22Rv1 (cell line): ENCODE measurements at regions not wholly inside any gene's neighbourhood (a gene's known extent, or its start where the extent isn't known, plus 50 kb on each side); places are given as distances from the start of the nearest gene placed in this dataset.

Source experiments
- H3K27ac ChIP-seq: fragments of 450-650 bp; 2 replicates; pipeline ENCODE4 v1.5.1; 2017
- ZFX ChIP-seq: fragments of 450-650 bp; IDR thresholded peaks from 2 replicates; pipeline ENCODE4 v1.6.1; 2017; ENCODE audit warnings: antibody characterized with exemption, borderline replicate concordance
- TF ChIP-seq, protein P1 (sequence below): fragments of 450-650 bp; IDR thresholded peaks from 2 replicates; pipeline ENCODE4 v1.5.1; 2017; ENCODE audit warnings: mild to moderate bottlenecking

DNA sequence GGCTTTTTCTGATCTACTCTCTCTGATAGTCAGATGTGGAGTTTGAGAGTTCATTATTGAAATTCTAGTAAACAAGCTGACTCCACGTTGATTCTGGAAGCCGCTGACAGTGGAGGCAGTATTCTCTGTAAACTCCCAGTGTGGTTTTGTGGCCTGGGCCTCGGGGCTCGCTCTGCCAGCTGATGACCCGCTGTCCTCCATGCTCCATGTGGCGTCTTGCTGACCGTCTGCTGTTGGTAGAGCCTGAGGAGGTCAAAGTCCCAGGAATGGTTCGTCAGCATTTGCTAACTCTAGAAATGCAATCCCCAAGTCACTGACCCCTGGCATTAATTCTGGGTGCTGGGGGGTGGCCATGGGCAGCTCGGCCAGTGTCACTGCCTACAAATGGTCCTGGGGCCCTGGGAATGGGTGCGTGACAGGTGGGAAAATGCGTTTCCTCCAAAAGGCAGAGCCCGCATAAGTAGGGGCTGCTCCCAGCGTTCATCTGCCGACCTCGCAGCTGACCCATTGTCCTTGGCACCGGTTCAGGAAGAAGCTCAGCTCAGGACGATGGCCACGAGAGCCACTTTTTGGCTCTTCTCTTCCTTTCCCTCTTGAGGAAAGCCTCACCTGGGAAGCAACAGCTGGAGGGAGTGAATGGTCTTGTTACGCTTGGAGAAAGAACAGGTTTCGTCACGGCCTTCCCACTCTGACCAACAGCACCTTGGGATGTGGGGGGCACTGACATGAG is 55.1 kb downstream of the MRPL36 start:
- H3K27ac ChIP-seq = no peak overlapping the region
- TF ChIP-seq, protein P1, sequence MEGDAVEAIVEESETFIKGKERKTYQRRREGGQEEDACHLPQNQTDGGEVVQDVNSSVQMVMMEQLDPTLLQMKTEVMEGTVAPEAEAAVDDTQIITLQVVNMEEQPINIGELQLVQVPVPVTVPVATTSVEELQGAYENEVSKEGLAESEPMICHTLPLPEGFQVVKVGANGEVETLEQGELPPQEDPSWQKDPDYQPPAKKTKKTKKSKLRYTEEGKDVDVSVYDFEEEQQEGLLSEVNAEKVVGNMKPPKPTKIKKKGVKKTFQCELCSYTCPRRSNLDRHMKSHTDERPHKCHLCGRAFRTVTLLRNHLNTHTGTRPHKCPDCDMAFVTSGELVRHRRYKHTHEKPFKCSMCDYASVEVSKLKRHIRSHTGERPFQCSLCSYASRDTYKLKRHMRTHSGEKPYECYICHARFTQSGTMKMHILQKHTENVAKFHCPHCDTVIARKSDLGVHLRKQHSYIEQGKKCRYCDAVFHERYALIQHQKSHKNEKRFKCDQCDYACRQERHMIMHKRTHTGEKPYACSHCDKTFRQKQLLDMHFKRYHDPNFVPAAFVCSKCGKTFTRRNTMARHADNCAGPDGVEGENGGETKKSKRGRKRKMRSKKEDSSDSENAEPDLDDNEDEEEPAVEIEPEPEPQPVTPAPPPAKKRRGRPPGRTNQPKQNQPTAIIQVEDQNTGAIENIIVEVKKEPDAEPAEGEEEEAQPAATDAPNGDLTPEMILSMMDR = no peak
- no peak for TF ChIP-seq ZFX

DNA sequence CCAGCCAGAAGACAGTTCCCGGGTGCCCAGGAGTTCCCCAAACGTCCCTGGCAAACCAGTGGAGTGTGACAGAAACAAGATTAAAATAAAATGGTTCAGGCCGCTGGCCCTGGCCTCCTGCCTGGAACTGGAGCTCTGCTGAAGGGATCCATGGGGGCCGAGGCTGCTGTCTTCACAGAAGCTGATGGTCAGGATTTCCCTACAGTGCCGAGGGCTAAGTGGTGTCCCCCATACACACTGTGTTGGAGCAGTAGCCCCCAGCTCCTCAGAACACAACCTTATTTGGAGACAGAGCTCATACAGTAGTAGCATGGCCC is 55.9 kb downstream of the MRPL36 start:
- no peak overlapping the region for H3K27ac ChIP-seq

DNA sequence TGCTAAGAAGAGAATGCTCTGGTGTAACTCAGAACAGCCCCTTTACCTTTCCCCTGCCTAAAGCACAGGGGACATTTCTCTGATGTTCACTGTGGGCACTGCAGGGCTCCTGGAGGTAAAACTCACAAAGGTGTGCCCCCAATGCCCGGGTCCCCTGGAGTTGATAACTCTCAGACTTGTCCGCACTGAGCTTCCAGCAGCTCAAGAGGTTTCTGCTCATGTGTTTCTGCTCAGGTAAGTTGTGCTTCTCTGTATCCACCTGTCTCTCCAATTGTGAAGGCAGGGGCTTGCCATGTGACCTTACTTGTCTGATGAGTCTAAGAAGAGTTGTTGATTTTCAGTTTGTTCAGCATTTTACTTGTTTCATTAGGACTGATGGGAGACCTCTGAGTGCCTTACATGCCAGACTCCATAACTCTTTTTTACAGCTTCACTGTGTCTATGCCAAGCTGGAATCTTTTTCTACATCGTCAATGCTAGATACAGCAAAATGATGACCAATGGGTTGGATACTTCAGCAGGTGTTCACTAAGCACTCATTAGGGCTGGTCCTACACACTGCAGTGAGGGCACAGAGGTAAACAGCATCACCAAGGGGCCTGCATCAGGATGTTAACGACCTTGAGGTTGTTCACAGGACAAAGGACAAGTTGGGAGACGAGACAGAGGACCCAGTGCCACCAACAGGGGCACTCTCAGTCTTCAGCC is 56.4 kb downstream of the MRPL36 start:
- TF ChIP-seq, protein P1 = no peak
- no peak for TF ChIP-seq ZFX
- no peak overlapping the region for H3K27ac ChIP-seq

More for the DNA sequence above, 55.9 kb downstream of the MRPL36 start:
- no peak for TF ChIP-seq ZFX
- TF ChIP-seq, protein P1 = no peak

DNA sequence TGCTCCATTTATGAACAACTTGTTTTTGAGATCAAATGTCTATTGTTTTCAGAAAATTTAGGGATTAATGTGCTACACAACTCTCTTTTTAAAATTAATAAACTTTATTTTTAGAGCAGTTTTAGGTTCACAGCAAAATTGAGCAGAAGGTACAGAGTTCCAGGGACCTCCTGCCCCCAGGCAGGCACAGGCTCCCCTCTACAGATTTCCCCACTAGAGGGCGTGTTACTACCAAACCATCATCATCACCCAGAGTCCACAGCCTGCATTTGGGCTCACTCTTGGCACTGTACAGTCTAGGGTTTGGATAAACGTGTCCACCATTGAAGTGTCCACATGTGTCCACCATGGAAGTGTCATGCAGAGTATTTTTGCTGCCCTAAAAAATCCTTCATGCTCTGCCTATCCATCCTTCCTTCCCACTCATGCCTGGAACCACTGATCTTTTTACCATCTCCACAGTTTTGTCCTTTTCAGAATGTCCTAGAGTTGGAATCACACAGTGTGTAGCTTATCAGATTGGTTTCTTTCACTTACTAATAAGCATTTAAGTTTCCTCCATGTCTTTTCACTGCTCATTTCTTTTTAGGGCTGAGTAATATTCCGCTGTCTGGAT is 61.7 kb downstream of the MRPL36 start:
- TF ChIP-seq ZFX = no peak
- TF ChIP-seq, protein P1 = peak; percentile 70
- no peak overlapping the region for H3K27ac ChIP-seq

DNA sequence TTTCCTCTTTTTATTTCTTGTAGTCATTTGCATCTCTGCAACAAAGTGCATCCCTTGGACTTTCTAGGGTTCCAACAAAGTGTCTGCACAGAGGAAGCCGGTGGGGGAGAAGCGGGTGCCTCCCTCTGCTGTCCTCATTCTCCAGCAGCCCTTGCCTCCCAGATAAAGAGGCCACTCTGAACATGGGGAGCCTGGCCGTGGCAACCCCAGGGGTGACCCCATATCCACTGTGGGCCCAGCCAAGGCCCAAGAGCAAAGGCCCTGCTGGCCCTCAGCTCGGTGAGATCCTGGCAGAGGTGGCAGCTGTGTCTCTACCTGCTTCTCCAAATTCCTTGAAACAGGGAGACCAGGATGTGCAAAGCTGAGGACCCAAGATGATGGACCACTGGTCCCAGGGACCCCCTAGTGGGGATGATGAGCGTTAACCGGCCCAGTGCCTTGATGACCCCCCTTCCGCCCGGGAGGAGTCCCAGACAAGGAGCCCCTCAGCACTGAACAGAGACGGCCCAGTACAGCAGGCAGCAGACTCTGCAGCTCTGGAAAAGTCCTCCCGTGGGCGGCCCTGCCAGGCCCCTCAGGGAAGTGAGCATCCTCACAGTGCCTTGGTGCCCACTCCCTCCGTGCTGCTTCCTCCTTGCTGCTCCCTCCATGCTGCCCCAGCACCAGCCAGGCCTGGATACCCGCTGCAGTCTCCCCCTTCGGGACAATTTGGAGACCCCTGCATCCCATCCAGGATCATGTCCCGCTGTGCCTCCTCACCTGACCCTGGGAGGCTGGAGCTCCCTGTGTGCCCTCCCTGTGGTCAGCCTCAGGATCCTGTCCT is 62.5 kb downstream of the MRPL36 start:
- no peak for TF ChIP-seq ZFX
- no peak overlapping the region for H3K27ac ChIP-seq

DNA sequence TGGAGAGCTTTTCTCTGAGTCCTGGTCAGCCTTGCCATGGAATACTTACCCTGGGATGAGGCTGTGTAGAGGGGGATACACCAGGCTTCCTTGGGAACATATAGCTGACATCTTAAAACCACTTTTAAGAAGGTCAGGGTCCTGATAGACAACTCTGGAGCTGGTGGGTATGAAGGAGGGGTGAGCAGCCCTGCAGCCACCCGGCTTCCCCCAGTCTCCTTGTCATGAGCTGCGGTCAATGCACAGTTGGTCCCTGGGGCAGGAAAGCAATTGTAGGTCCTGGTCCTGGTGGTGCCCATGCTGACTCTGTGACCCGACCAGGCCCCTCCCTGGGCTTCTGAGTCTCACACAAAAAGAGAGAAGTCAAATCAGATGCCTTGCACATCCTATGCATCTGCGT is 63.6 kb downstream of the MRPL36 start:
- TF ChIP-seq, protein P1 = no peak
- no peak for TF ChIP-seq ZFX
- no peak overlapping the region for H3K27ac ChIP-seq

DNA sequence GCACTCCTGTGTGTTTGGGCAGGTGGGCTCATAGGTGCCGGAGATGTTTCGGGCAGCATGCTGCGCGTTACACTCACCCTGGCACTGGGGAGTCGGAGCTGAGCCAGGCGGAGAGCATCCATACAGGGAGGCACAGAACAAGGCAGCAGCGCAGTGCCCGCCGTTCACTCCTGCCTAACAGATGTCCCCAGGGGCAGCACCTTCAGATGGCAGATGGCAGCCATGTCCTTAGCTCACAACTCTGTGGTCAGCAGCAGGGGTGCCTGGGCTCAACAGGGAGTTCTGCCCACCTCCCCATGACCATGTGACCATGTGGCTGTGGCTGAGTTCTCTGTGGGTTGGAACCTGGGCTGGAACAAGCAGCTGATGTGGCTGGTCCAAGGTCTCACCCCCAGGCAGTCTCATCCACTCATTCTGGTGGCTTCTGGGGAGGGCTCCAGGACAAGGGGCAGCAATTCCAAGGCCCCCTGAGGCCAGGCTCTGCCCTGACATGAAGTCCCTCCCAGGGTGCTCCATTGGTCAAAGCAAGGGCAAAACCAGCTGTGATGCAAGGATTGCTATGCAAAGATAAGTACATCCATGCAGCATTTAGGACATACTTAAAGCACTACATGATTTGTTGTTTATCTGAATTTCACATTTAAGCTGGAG is 64.2 kb downstream of the MRPL36 start:
- no peak overlapping the region for H3K27ac ChIP-seq
- TF ChIP-seq ZFX = no peak
- TF ChIP-seq, protein P1 = no peak
